HCT116 (cell line): ENCODE measurements at regions not wholly inside any gene's neighbourhood (a gene's known extent, or its start where the extent isn't known, plus 50 kb on each side); places are given as distances from the start of the nearest gene placed in this dataset.

Experiments used
- ATAC-seq: fragments of 200-7000 bp; cut with Tn5 transposase; 2 replicates; pipeline ENCODE4 v1.9.1; 2020; ENCODE audit warnings: mild to moderate bottlenecking, moderate library complexity
- BruUV-seq: library from RNA; stranded (reverse); fragments of 400-500 nt; replicated peaks from 2 replicates; lab custom pipeline; 2021; lab: Mats Ljungman, UMichigan
- CTCF ChIA-PET: fragments of 300-600 bp; sonication (Branson Sonifier 250); formaldehyde crosslinking; loops from one replicate; lab custom pipeline; 2021; ENCODE audit warnings: antibody characterized with exemption; lab: Charles Lee
- POLR2A ChIA-PET: fragments of 300-600, 350-600 bp; sonication (Branson Sonifier 250); formaldehyde crosslinking; loops from one replicate; lab custom pipeline; 2021; ENCODE audit warnings: antibody characterized with exemption; lab: Charles Lee
- RAD21 ChIA-PET, 2 experiments: fragments of 300-600 bp; sonication (Branson Sonifier 250); formaldehyde crosslinking; loops; one replicate each; lab custom pipeline; 2023; ENCODE audit warnings: low total read pairs in 2 of 2; ENCODE audit not compliant: uncharacterized antibody in 2 of 2, unreplicated experiment in 2 of 2, low non-redundant PET in 1 of 2; lab: Charles Lee
- DNase-seq: peaks from one replicate; pipeline ENCODE4 v3.0.0-alpha.2; 2010; ENCODE audit warnings: low read depth, low spot score
- H2AFZ ChIP-seq: fragments of 200-600 bp; shearing (Covaris generic), sonication (generic); 2 replicates; pipeline ENCODE4 v1.6.1; 2017; ENCODE audit warnings: low read depth, mixed run types, mixed read lengths, antibody characterized with exemption, low read length; ENCODE audit not compliant: poor library complexity, severe bottlenecking
- H3K27ac ChIP-seq: 2 replicates; pipeline ENCODE4 v1.5.1; 2012; ENCODE audit warnings: low read depth, low read length
- H3K27me3 ChIP-seq: fragments of 200-600 bp; sonication (generic); 2 replicates; pipeline ENCODE4 v1.6.1; 2016; ENCODE audit warnings: mixed run types, low read length, mixed read lengths; ENCODE audit not compliant: insufficient read depth
- H3K36me3 ChIP-seq, 2 experiments: fragments of 200-500 bp in 1 of 2; fragments of 200-600 bp in 1 of 2; sonication (Bioruptor generic) in 1 of 2; sonication (generic) in 1 of 2; 2 replicates each; pipeline versions ENCODE4 v1.5.1 to v1.6.1; 2014 to 2016; ENCODE audit warnings: low read length in 2 of 2, inconsistent platforms in 1 of 2, mixed read lengths in 1 of 2, mixed run types in 1 of 2; ENCODE audit not compliant: insufficient read depth in 2 of 2, control insufficient read depth in 1 of 2
- H3K4me1 ChIP-seq, 2 experiments: fragments of 200-600 bp in 1 of 2; sonication (generic) in 1 of 2; 2 replicates each; pipeline versions ENCODE4 v1.5.1 to v1.6.1; 2012 to 2017; ENCODE audit warnings: low read length in 2 of 2, inconsistent platforms in 1 of 2, mild to moderate bottlenecking in 1 of 2, mixed read lengths in 1 of 2, mixed run types in 1 of 2, moderate library complexity in 1 of 2; ENCODE audit not compliant: insufficient read depth in 2 of 2, control insufficient read depth in 1 of 2
- H3K4me2 ChIP-seq: fragments of 200-600 bp; sonication (generic); 2 replicates; pipeline ENCODE4 v1.6.1; 2017; ENCODE audit warnings: mixed run types, low read length, mixed read lengths
- H3K4me3 ChIP-seq, 2 experiments: fragments of 200-600 bp in 1 of 2; sonication (generic) in 1 of 2; replicated peaks in 1 of 2; 2 replicates each; pipeline ENCODE4 v1.5.1; 2011 to 2016; ENCODE audit warnings: low read length in 2 of 2, control low read depth in 1 of 2, low read depth in 1 of 2, mild to moderate bottlenecking in 1 of 2, mixed read lengths in 1 of 2, mixed run types in 1 of 2
- H3K79me2 ChIP-seq: fragments of 200-600 bp; sonication (generic); 2 replicates; pipeline ENCODE4 v1.6.1; 2017; ENCODE audit warnings: mild to moderate bottlenecking, mixed run types, low read length, moderate library complexity, mixed read lengths; ENCODE audit not compliant: insufficient read depth
- H3K9ac ChIP-seq: fragments of 200-600 bp; sonication (generic); 2 replicates; pipeline ENCODE4 v1.6.1; 2016; ENCODE audit warnings: low read length, mixed read lengths
- H3K9me2 ChIP-seq: fragments of 200-600 bp; sonication (generic), shearing (Covaris generic); 2 replicates; pipeline ENCODE4 v1.6.1; 2017; ENCODE audit warnings: mixed run types, mild to moderate bottlenecking, moderate library complexity; ENCODE audit not compliant: insufficient read depth
- H3K9me3 ChIP-seq, 2 experiments: fragments of 200-500 bp in 1 of 2; fragments of 200-600 bp in 1 of 2; sonication (Bioruptor generic) in 1 of 2; sonication (generic) in 1 of 2; 2 replicates each; pipeline ENCODE4 v1.6.1; 2014 to 2017; ENCODE audit warnings: low read length in 2 of 2, mixed read lengths in 2 of 2, inconsistent platforms in 1 of 2, low read depth in 1 of 2, mild to moderate bottlenecking in 1 of 2, mixed run types in 1 of 2, moderate library complexity in 1 of 2; ENCODE audit not compliant: control insufficient read depth in 1 of 2, insufficient read depth in 1 of 2
- H4K20me1 ChIP-seq: fragments of 200-600 bp; sonication (generic), shearing (Covaris generic); 2 replicates; pipeline ENCODE4 v1.6.1; 2017; ENCODE audit warnings: mixed run types, mild to moderate bottlenecking, moderate library complexity; ENCODE audit not compliant: insufficient read depth
- CBX3 ChIP-seq: IDR thresholded peaks from 2 replicates; pipeline ENCODE4 v1.6.1; 2012; ENCODE audit warnings: low read depth
- CEBPB ChIP-seq: IDR thresholded peaks from 2 replicates; pipeline ENCODE4 v1.6.1; 2012; ENCODE audit warnings: low read depth
- CTCF ChIP-seq, 3 experiments: fragments of 200-600 bp in 1 of 3; sonication (generic) in 1 of 3; IDR thresholded peaks in 2 of 3; conservative IDR thresholded peaks in 1 of 3; 2 replicates each; pipeline ENCODE4 v1.5.1; 2012 to 2017; ENCODE audit warnings: low read depth in 2 of 3, low read length in 2 of 3, antibody characterized with exemption in 1 of 3, borderline replicate concordance in 1 of 3, control low read depth in 1 of 3, mild to moderate bottlenecking in 1 of 3, mixed read lengths in 1 of 3, mixed run types in 1 of 3, moderate library complexity in 1 of 3; ENCODE audit not compliant: insufficient read depth in 1 of 3
- EGR1 ChIP-seq: IDR thresholded peaks from 2 replicates; pipeline ENCODE4 v1.6.1; 2012; ENCODE audit warnings: low read depth
- ELF1 ChIP-seq: IDR thresholded peaks from 2 replicates; pipeline ENCODE4 v1.6.1; 2012; ENCODE audit warnings: low read depth, borderline replicate concordance
- EZH2 ChIP-seq: fragments of 200-600 bp; sonication (generic); IDR thresholded peaks from 2 replicates; pipeline ENCODE4 v1.6.1; 2017; ENCODE audit warnings: antibody characterized with exemption, mixed run types
- FOSL1 ChIP-seq: IDR thresholded peaks from 2 replicates; pipeline ENCODE4 v1.6.1; 2012; ENCODE audit warnings: low read depth
- JUND ChIP-seq: IDR thresholded peaks from 2 replicates; pipeline ENCODE4 v1.6.1; 2012
- MAX ChIP-seq: IDR thresholded peaks from 2 replicates; pipeline ENCODE4 v1.6.1; 2012
- POLR2A ChIP-seq: IDR thresholded peaks from 2 replicates; pipeline ENCODE4 v1.7.0; 2011; ENCODE audit warnings: borderline replicate concordance; ENCODE audit not compliant: insufficient read depth, insufficient read length; ENCODE audit errors: extremely low read depth
- POLR2AphosphoS5 ChIP-seq: IDR thresholded peaks from 2 replicates; pipeline ENCODE4 v1.6.1; 2011; ENCODE audit warnings: mild to moderate bottlenecking, low read depth, low read length, moderate library complexity
- REST ChIP-seq: IDR thresholded peaks from 2 replicates; pipeline ENCODE4 v1.6.1; 2012; ENCODE audit warnings: low read depth
- SIN3A ChIP-seq: IDR thresholded peaks from 2 replicates; pipeline ENCODE4 v1.6.1; 2012; ENCODE audit warnings: low read depth
- SRF ChIP-seq: IDR thresholded peaks from 2 replicates; pipeline ENCODE4 v1.6.1; 2012; ENCODE audit warnings: low read depth
- YY1 ChIP-seq: IDR thresholded peaks from 2 replicates; pipeline ENCODE4 v1.6.1; 2011; ENCODE audit warnings: low read length, low read depth, moderate library complexity, mild to moderate bottlenecking; ENCODE audit not compliant: insufficient replicate concordance; ENCODE audit errors: extremely low read depth
- ZNF274 ChIP-seq: fragments of 200-500 bp; sonication (Bioruptor generic); IDR thresholded peaks from 2 replicates; pipeline ENCODE4 v1.6.1; 2014; ENCODE audit warnings: mild to moderate bottlenecking, low read depth, low read length, inconsistent platforms
- intact Hi-C: fragments of 100-400 bp; cut with micrococcal nuclease; formaldehyde crosslinking; loops from 2 replicates; pipeline ENCODE4 v1.10.0; 2022

- no peak overlapping the region for H3K9ac ChIP-seq
- no peak overlapping the region for H3K4me3 ChIP-seq
- H2AFZ ChIP-seq, result no peak overlapping the region
- no peak for TF ChIP-seq YY1
- no peak for TF ChIP-seq CEBPB
- no peak for TF ChIP-seq ZNF274
- no peak for TF ChIP-seq POLR2AphosphoS5
- TF ChIP-seq EZH2, result no peak
- TF ChIP-seq SIN3A, result no peak
- TF ChIP-seq POLR2A, result no peak
- no peak for TF ChIP-seq JUND
- TF ChIP-seq ELF1, result no peak
- TF ChIP-seq FOSL1, result no peak
- no peak for TF ChIP-seq SRF
- TF ChIP-seq EGR1, result no peak
- TF ChIP-seq CBX3, result no peak
- H3K4me1 ChIP-seq, result no peaks in the 10 kb centered on the region
- H3K79me2 ChIP-seq, result no peaks in the 10 kb centered on the region
- no peak for DNase-seq
- H3K9me3 ChIP-seq, result no peaks in the 10 kb centered on the region
- no peaks in the 10 kb centered on the region for H3K9me2 ChIP-seq
- ChIA-PET POLR2A (no interaction called here), CTCF (interaction anchor here (0.6 kb wide), 1 partner anchor 10 kb away, joined by 3 read pairs; no protein-coding TSS in a partner anchor), RAD21 (no interaction called here)
- no peak for ATAC-seq
- no peak overlapping the region for H3K4me2 ChIP-seq
- no peak overlapping the region for H3K27ac ChIP-seq
- H4K20me1 ChIP-seq, result no peaks in the 10 kb centered on the region
- BruUV-seq, result no TSS peak
- intact Hi-C loops, result no loop called here
- H3K36me3 ChIP-seq, result no peaks in the 10 kb centered on the region
- H3K27me3 ChIP-seq, result no peaks in the 10 kb centered on the region
Measured at GRCh38 chr13:33434676-33435075, 149.1 kb upstream of the STARD13 start.

GRCh38 chr13:33435207-33435606 lies 149.7 kb upstream of the STARD13 start:
- POLR2A ChIA-PET, result no interaction called here
- no peak overlapping the region for H3K9ac ChIP-seq
- intact Hi-C loops, result no loop called here
- no peak for DNase-seq
- H3K9me2 ChIP-seq, result no peaks in the 10 kb centered on the region
- BruUV-seq, result no TSS peak
- no peak overlapping the region for H2AFZ ChIP-seq
- no peaks in the 10 kb centered on the region for H3K9me3 ChIP-seq
- no peaks in the 10 kb centered on the region for H3K36me3 ChIP-seq
- no peak for ATAC-seq
- H3K27me3 ChIP-seq, result no peaks in the 10 kb centered on the region
- TF ChIP-seq JUND (no peak), CTCF (IDR thresholded peaks at IDR 0.05 in 2 of 3, conservative IDR thresholded peaks at IDR 0.05 in 1 of 3; ENCODE audit: borderline replicate concordance in 1 of 3, insufficient read depth in 1 of 3, low read depth in 2 of 3, low read length in 2 of 3) (no peak), REST (no peak), SIN3A (no peak), MAX (no peak)
- H3K4me1 ChIP-seq, result no peaks in the 10 kb centered on the region
- no peaks in the 10 kb centered on the region for H4K20me1 ChIP-seq
- H3K4me2 ChIP-seq, result no peak overlapping the region
- H3K79me2 ChIP-seq, result no peaks in the 10 kb centered on the region
- no peak overlapping the region for H3K4me3 ChIP-seq
- CTCF ChIA-PET, result interaction anchor here (0.6 kb wide), 1 partner anchor 11 kb away, joined by 3 read pairs; no protein-coding TSS in a partner anchor
- RAD21 ChIA-PET, result no interaction called here
- no peak overlapping the region for H3K27ac ChIP-seq
